AG04450 (cell line): ENCODE measurements at regions not wholly inside any gene's neighbourhood (a gene's known extent, or its start where the extent isn't known, plus 50 kb on each side); places are given as distances from the start of the nearest gene placed in this dataset.

Experiments used
- CTCF ChIA-PET: fragments of 300-600, 350-600 bp; formaldehyde crosslinking; extraction: SDS; loops from one replicate; lab custom pipeline; 2022; ENCODE audit warnings: antibody characterized with exemption, inconsistent platforms; lab: Charles Lee
- POLR2A ChIA-PET: fragments of 350-600 bp; formaldehyde crosslinking; extraction: SDS; loops from one replicate; lab custom pipeline; 2021; ENCODE audit warnings: antibody characterized with exemption, inconsistent platforms; lab: Yijun Ruan, JAX
- DNase-seq: peaks from one replicate; pipeline ENCODE4 v3.0.0-alpha.2; 2011; ENCODE audit warnings: low read depth, low spot score
- H3K27ac ChIP-seq: one replicate; pipeline ENCODE4 v1.5.1; 2012; ENCODE audit warnings: low read depth, low read length, control low read depth
- H3K27me3 ChIP-seq: one replicate; pipeline ENCODE4 v1.6.0; 2012; ENCODE audit warnings: low read length; ENCODE audit not compliant: control insufficient read depth, insufficient read depth
- H3K4me3 ChIP-seq: 2 replicates; pipeline ENCODE4 v1.5.1; 2011; ENCODE audit warnings: mild to moderate bottlenecking, low read depth, low read length, control low read depth
- H3K9me3 ChIP-seq: 2 replicates; pipeline ENCODE4 v1.5.1; 2012; ENCODE audit warnings: low read length; ENCODE audit not compliant: control insufficient read depth, insufficient read depth
- TF ChIP-seq, protein P1 (sequence below): IDR thresholded peaks from 2 replicates; pipeline ENCODE4 v1.5.1; 2011; ENCODE audit warnings: low read depth, low read length, control low read depth, inconsistent platforms

DNA sequence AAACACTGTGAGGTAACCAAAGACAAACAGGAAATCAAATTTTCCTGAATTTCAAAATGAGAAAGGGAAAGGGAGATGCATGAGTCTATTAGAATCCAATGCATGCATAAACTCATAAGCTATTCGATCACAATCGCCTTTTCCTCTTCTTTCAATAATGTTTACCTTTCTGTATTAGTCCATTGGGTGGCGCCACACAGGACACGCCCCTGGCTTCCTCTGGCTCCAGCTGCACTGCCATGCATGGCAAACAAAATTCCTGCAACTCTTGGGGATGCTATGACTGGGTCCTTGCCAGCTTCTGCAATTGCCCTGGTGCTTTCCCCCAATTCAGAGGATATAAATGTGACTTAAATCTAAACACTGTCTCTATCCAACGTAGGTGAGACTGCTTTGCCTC lies 424.5 kb upstream of the PCDH7 start:
- Histone ChIP-seq H3K27me3 (no peaks in the 10 kb centered on the region), H3K4me3 (no peak overlapping the region), H3K9me3 (no peaks in the 10 kb centered on the region; the same call in 1 of the 2 replicates), H3K27ac (no peak overlapping the region)
- no peak for DNase-seq
- ChIA-PET POLR2A (no interaction called here), CTCF (no interaction called here)
- TF ChIP-seq, protein P1, sequence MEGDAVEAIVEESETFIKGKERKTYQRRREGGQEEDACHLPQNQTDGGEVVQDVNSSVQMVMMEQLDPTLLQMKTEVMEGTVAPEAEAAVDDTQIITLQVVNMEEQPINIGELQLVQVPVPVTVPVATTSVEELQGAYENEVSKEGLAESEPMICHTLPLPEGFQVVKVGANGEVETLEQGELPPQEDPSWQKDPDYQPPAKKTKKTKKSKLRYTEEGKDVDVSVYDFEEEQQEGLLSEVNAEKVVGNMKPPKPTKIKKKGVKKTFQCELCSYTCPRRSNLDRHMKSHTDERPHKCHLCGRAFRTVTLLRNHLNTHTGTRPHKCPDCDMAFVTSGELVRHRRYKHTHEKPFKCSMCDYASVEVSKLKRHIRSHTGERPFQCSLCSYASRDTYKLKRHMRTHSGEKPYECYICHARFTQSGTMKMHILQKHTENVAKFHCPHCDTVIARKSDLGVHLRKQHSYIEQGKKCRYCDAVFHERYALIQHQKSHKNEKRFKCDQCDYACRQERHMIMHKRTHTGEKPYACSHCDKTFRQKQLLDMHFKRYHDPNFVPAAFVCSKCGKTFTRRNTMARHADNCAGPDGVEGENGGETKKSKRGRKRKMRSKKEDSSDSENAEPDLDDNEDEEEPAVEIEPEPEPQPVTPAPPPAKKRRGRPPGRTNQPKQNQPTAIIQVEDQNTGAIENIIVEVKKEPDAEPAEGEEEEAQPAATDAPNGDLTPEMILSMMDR = no peak

- H3K27me3 ChIP-seq = no peaks in the 10 kb centered on the region
- ChIA-PET POLR2A (no interaction called here), CTCF (no interaction called here)
- no peak overlapping the region for H3K27ac ChIP-seq
- DNase-seq = no peak
- no peak overlapping the region for H3K4me3 ChIP-seq
- no peaks in the 10 kb centered on the region for H3K9me3 ChIP-seq
- TF ChIP-seq, protein P1 = no peak
Measured at GRCh38 chr4:30314001-30314400, 406.2 kb upstream of the PCDH7 start.

- ChIA-PET POLR2A (no interaction called here), CTCF (no interaction called here)
- TF ChIP-seq, protein P1 = no peak
- peaks cover 22% of the 10 kb centered on the region for H3K9me3 ChIP-seq
- no peaks in the 10 kb centered on the region for H3K27me3 ChIP-seq
- no peak for DNase-seq
- H3K4me3 ChIP-seq = no peak overlapping the region
- H3K27ac ChIP-seq = no peak overlapping the region
Measured at GRCh38 chr4:30330894-30331652, 389.1 kb upstream of the PCDH7 start.

DNA sequence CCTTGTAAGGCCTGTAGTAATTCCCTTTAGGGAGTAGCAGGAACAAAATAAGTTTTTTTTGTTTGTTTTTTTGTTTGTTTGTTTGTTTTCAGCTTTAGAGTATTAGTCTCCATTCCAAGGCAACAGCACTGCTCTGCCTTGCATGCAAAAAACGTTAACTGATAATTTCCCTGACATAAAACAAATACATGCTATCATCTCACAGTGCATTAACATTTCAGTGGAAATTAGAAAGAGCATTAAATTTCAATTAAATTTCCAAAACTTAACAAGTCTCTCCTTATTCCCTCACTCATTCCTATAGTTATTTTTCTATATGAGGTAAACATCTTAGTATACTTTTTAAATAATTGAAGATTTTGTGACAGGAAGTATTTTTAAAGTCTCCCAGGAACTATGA lies 378.4 kb upstream of the PCDH7 start:
- TF ChIP-seq, protein P1 = no peak
- Histone ChIP-seq H3K4me3 (no peak overlapping the region), H3K27ac (no peak overlapping the region), H3K27me3 (no peaks in the 10 kb centered on the region), H3K9me3 (peaks cover 2% of the 10 kb centered on the region; the same call in 1 of the 2 replicates)
- ChIA-PET POLR2A (no interaction called here), CTCF (no interaction called here)
- DNase-seq = no peak

DNA sequence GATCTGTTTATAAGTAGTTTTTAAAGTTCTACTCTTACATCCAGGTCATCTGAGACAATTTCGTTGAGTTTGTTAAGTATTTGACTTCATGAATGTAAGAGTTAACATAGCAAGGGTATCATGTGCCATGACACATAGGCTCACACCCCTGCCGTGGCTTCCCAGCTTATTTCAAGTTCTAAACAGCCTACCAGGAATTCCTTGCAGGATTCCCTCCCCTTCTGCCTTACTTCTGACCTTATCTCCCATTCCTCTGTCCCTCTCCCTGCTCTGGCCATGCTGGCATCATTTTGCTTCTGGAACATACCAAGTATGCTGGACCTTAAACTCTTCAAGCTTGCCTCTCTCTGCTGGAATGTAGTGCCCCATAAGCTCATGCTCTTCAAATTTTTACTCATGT lies 369.9 kb upstream of the PCDH7 start:
- Histone ChIP-seq H3K27me3 (no peaks in the 10 kb centered on the region), H3K9me3 (no peaks in the 10 kb centered on the region), H3K27ac (no peak overlapping the region), H3K4me3 (no peak overlapping the region)
- no peak for DNase-seq
- CTCF ChIA-PET = no interaction called here
- TF ChIP-seq, protein P1 = no peak
- POLR2A ChIA-PET = no interaction called here
